DMS153 (cell line): ENCODE measurements at regions not wholly inside any gene's neighbourhood (a gene's known extent, or its start where the extent isn't known, plus 50 kb on each side); places are given as distances from the start of the nearest gene placed in this dataset.
A peak's percentile ranks its signal among the peaks of the same experiment; 100 is the strongest.

Experiments
- DNase-seq: peaks from one replicate; lab custom pipeline; 2025; lab: John Stamatoyannopoulos, UW

- no peak for DNase-seq
Observed at GRCh38 chr15:93645594-93645993, 556.6 kb upstream of the RGMA start.

DNA sequence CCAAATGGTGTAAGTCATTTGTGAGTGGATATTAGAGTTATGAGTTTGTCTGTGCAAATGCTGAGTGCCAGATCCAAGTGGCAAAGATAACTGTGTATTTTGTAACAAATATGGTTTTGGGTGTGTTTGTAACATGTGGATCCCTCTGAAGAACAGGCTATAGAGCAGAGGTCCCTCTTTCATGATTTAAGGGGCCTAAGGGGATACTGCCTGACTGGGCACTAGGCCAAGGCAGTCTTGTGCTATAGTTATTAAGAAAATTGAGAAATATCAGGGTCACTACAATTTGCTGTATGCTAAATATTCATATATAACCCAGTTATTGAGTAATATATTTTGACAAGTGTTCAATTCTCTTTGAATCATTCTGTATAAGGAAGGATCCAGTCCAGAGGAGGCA, 555.6 kb upstream of the RGMA start:
- no peak for DNase-seq

DNA sequence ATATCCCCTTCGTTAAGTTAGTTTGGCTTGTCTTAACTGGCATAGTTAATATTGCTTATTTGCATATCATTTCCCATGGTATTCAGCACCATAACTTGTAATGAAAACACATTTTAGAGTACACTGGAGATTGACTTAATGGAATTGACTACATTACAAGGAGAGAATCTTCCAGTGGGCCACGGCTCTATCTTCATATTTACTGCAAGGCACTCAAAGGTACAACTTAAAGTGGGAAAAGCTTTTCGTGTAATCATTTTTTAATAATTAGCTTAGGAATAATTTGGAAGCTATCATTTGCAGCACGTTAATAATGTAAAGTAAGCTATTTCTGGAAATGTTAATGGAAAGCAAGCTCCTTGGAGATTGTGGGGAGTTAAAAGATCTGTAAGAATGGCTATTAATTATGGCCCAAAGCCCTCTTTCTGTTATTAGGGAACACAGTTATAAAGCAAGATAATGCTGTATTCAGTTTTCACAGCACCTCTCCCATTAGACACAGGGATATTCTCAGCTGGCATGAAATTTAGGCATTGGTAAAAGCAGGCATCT, 551.5 kb upstream of the RGMA start:
- no peak for DNase-seq

GRCh38 chr15:93631958-93632618, 543.1 kb upstream of the RGMA start:
- no peak for DNase-seq

GRCh38 chr15:93619597-93619996, 530.6 kb upstream of the RGMA start:
- no peak for DNase-seq

GRCh38 chr15:93617443-93617842, 528.4 kb upstream of the RGMA start:
- DNase-seq: no peak

GRCh38 chr15:93614386-93615104, 525.5 kb upstream of the RGMA start:
- DNase-seq: no peak

DNA sequence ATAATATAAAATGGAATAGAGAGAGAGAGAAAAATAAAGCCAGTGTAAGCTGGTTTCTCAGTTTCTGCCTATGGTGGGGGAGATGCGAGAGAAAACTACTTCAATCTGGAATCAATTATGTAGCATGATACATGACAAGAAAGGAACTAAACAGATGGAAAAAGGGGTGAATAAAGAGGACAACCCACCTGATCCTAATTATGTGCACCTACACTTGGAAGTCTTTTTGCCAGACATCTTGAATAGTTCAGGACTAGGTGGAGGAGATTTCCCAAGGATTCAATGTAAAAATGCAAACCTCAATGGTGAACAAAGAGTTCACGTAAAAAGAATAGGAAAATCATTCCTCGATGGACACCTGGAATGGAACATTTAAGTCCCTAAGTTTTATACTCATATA, 524.4 kb upstream of the RGMA start:
- DNase-seq: no peak

DNA sequence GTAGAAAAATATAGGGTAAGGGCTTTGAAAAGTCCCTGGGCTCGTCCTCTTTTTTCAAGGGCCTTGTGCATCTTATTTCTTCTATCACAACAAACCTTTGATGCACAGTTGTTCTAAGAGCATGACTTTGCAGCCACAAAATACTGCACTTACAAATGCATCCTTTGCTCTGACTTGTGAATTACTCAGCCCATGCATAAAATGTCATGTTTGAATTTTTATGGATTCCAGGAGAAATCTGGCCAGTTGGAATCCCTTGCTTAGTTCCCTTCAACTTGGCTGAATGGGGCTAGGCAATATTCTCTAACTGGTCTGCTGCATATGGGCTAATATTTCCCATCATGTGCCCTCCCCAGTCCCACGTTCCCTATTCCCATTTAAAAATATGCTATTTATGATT, 523.9 kb upstream of the RGMA start:
- no peak for DNase-seq

DNA sequence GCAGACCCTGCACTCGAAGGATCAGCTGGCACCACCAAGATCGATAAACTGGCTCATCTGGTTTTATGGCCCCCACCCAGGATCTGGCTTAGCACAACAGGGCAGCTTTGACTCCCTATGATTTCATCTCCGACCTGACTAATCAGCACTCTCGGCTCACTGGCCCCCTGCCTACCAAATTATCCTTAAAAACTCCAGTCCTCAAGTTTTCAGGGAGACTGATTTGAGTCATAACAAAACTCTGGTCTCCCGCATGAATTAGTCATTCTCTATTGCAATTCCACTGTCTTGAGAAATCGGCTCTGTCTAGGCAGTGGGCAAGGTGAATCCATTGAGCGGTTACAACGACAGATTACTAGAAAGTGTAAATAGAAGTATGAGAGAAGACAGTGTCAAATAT, 521.9 kb upstream of the RGMA start:
- no peak for DNase-seq

- no peak for DNase-seq
Observed at GRCh38 chr15:93608643-93609148, 519.7 kb upstream of the RGMA start.

- DNase-seq: no peak
Observed at GRCh38 chr15:93603550-93603949, 514.5 kb upstream of the RGMA start.

DNA sequence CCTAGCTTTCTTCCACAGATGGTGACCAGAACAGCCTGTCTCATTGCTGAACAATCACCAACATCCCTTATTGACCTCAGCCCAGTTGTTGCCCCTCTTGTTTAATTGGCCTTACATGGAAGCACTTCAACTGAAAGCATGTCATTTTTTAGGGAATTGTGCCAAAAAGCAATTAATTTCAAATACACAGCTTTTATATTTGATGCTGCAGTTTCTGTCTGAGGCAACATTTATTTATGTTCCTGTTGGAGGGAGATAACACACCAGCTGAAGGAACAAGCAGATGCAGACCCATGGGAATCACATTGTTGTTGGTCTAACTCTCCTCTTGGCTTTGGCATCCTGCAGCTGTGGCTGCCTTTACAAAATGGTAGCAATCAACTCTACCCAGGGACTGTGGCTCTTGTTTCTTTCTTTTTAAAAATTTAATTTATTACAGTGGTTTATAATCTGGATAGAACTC, 498.1 kb upstream of the RGMA start:
- no peak for DNase-seq

GRCh38 chr15:93585012-93585411, 496.0 kb upstream of the RGMA start:
- DNase-seq: no peak

GRCh38 chr15:93583968-93584367, 495.0 kb upstream of the RGMA start:
- no peak for DNase-seq

GRCh38 chr15:93583552-93583951, 494.5 kb upstream of the RGMA start:
- DNase-seq: no peak

DNA sequence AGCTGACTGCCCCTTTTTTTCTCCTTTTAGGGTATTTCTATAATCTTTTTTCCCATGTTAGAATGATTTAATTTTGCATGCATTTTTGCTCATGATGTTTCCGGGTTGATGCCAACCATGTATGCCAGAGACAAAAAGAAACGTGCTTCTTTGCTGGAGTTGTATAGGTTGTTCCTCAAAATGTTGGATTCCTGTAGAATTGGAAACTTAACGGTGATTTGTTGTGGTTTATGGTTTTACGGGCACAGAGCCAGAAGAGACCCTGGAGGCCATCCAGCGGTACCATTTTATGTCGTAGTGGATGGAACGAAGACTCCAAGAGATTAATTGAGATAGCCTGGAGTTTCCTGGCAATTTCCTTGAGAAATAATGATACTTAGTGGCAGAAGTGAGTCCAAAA, 481.5 kb upstream of the RGMA start:
- DNase-seq: no peak

DNA sequence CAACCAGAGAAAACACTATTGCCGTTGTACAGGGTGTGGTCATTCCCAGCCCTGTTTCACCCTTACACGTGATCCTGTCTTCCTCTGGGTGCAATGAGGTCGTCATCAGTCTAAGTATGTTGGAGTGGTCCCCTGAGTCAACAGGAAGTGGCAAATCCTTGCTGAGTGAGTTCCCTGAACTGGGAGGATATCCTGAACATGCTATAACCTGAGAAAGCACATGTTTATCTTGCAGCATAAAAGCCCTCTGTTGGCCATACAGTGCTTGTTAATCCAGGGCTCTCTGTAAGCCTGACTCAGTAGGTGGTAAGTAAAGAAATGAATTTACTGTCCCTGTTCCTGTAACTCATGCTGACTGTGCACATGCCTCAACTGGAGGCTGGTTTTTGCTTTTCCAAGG, 477.8 kb upstream of the RGMA start:
- DNase-seq: peak; percentile 71

- DNase-seq: no peak
Observed at GRCh38 chr15:93565201-93565600, 476.2 kb upstream of the RGMA start.

GRCh38 chr15:93563218-93563617, 474.2 kb upstream of the RGMA start:
- no peak for DNase-seq

GRCh38 chr15:93562395-93563123, 473.5 kb upstream of the RGMA start:
- DNase-seq: no peak

- no peak for DNase-seq
Observed at GRCh38 chr15:93557696-93558095, 468.7 kb upstream of the RGMA start.
